Adrenal gland (tissue), 9 donors: ENCODE measurements at regions not wholly inside any gene's neighbourhood (a gene's known extent, or its start where the extent isn't known, plus 50 kb on each side); places are given as distances from the start of the nearest gene placed in this dataset.
"Not testable (repeated sequence)": the region's sequence is repeated elsewhere in the genome, so short reads cannot be mapped to it uniquely, and the experiment has no call there.

Experiments used
- DNase-seq, 7 donors: peaks; one replicate each; pipeline ENCODE4 v3.0.0-alpha.2; 2019 to 2020
- H3K27ac ChIP-seq, 5 donors: fragments of 200-600 bp; sonication (generic) in 4 of 5; 1 replicate in 3 of 5; 2 replicates in 2 of 5; pipeline versions ENCODE4 v1.5.1 to v1.8.0; 2016 to 2020; ENCODE audit warnings: mild to moderate bottlenecking in 1 of 5
- H3K27me3 ChIP-seq: fragments of 200-600 bp; 2 replicates; pipeline ENCODE4 v1.8.0; 2021
- H3K36me3 ChIP-seq, 2 donors: fragments of 200-600 bp; replicated peaks in 1 of 2; 1 replicate in 1 of 2; 2 replicates in 1 of 2; pipeline versions ENCODE4 v1.5.1 to v1.8.0; 2018 to 2022
- H3K4me1 ChIP-seq, 2 donors: fragments of 200-600 bp; replicated peaks in 1 of 2; 1 replicate in 1 of 2; 2 replicates in 1 of 2; pipeline versions ENCODE4 v1.5.1 to v1.8.0; 2018 to 2021
- H3K4me3 ChIP-seq, 4 donors: fragments of 200-600 bp; sonication (generic) in 3 of 4; one replicate each; pipeline ENCODE4 v1.5.1; 2016 to 2018
- H3K9me3 ChIP-seq, 3 donors: fragments of 200-600 bp; sonication (generic) in 1 of 3; replicated peaks in 1 of 3; 1 replicate in 2 of 3; 2 replicates in 1 of 3; pipeline versions ENCODE4 v1.5.1 to v1.8.0; 2016 to 2021
- POLR2A ChIP-seq, 2 donors: fragments of 450-650 bp; IDR thresholded peaks; one replicate each; pipeline ENCODE4 v1.6.1; 2017; ENCODE audit warnings: antibody characterized with exemption in 2 of 2, mild to moderate bottlenecking in 2 of 2, moderate library complexity in 1 of 2
- WGBS, 4 donors: extraction: QIAGEN DNeasy Blood & Tissue Kit in 2 of 4; methylation state at CpG; one replicate each; pipeline versions ENCODE4 v1.1.5 to v1.1.7; 2013 to 2017; 5-methylcytosine and 5-hydroxymethylcytosine counted together
- intact Hi-C, 2 donors: fragments of 100-400 bp; cut with DNase I; formaldehyde crosslinking; loops; one replicate each; pipeline versions ENCODE4 v1.14.1 to v1.15.0; 2022 to 2023
- TF ChIP-seq, protein P1 (sequence below), 6 experiments: fragments of 450-650 bp in 4 of 6; fragments of 200-600 bp in 2 of 6; sonication (generic) in 1 of 6; IDR thresholded peaks; 1 replicate in 5 of 6; 2 replicates in 1 of 6; pipeline versions ENCODE4 v1.5.1 to v1.8.0; 2016 to 2021; ENCODE audit warnings: antibody characterized with exemption in 6 of 6, mild to moderate bottlenecking in 2 of 6, moderate library complexity in 1 of 6
- donor health status: healthy with polysubstance abuse.
- donor health status: Bipolar disorder and iron deficiency.
- donor health status: DM: yes; HTN: yes; CAD: no.
- donor health status: DM: no; HTN: no; CAD: no.
- donor health status: DM: no; HTN: no; CAD: no.

DNA sequence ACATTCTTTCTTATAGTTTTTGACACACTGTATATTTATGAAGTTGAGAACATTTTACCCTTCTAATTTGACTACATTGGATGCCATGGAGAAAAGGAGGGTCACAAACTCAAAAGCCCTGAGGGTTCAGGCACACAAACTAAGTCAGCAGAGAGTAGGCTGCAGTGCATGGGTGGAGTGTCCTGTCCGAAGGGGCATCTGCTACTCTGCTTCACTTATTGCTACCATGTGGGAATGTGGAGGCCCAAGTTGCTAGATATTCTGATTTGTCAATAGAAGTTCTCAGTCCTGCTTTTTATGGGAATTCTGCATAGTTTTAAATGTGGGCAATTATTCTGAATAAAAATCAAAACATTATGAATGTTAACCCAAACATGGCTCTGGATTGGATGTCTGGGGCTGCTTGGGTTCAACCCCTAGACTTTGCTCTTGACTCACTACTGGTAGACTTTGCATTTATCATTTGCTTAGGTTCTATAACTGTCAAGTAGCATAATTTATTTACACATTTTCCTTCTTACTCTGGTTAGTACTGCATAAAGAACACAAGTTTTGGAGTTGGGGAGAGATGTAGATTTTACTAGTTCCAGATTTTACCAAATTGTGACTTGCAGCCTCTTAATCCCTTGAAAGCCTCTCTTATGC lies 255.1 kb downstream of the SPRY1 start:
- WGBS, 4 donors: 75 to 90% (median 85%) methylated on average over 1 of the region's 1 CpG
- no peak overlapping the region for H3K4me3 ChIP-seq
- DNase-seq: no peak
- H3K27ac ChIP-seq: no peak overlapping the region
- H3K27me3 ChIP-seq: no peaks in the 10 kb centered on the region
- H3K4me1 ChIP-seq: peaks cover 0 to 8% of the 10 kb centered on the region in 2 donors
- no peaks in the 10 kb centered on the region for H3K36me3 ChIP-seq
- intact Hi-C loops: loop anchor here in 1 of 2 donors (10.0 kb wide), 2 partner anchors 247 to 547 kb away; no protein-coding TSS in a partner anchor
- H3K9me3 ChIP-seq: no peaks in the 10 kb centered on the region
- no peak for TF ChIP-seq POLR2A (IDR thresholded peaks at IDR 0.05)
- TF ChIP-seq, protein P1, sequence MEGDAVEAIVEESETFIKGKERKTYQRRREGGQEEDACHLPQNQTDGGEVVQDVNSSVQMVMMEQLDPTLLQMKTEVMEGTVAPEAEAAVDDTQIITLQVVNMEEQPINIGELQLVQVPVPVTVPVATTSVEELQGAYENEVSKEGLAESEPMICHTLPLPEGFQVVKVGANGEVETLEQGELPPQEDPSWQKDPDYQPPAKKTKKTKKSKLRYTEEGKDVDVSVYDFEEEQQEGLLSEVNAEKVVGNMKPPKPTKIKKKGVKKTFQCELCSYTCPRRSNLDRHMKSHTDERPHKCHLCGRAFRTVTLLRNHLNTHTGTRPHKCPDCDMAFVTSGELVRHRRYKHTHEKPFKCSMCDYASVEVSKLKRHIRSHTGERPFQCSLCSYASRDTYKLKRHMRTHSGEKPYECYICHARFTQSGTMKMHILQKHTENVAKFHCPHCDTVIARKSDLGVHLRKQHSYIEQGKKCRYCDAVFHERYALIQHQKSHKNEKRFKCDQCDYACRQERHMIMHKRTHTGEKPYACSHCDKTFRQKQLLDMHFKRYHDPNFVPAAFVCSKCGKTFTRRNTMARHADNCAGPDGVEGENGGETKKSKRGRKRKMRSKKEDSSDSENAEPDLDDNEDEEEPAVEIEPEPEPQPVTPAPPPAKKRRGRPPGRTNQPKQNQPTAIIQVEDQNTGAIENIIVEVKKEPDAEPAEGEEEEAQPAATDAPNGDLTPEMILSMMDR (IDR thresholded peaks at IDR 0.05): no peak

DNA sequence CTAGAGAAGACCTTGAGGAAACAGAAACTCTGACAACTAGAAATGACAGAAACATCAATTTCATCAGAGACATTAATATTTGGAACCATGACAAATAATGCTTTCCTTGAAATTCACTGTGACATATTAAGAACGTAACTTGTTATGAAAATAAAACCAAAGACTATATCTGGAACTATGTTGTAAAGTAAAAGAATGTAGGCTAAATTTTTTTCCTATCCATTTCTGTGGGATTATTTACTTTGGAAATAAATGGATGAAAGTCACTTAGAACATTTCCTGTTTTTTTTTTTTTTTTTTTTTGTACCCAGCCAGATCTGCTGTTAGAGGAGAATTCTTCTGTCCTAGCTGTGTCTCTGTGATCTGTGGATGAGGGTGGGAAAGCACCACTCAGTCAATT lies 255.9 kb downstream of the SPRY1 start:
- TF ChIP-seq POLR2A (IDR thresholded peaks at IDR 0.05): no peak
- Histone ChIP-seq H3K4me1 (peaks cover 0 to 8% of the 10 kb centered on the region in 2 donors), H3K27ac (no peak overlapping the region), H3K36me3 (no peaks in the 10 kb centered on the region), H3K9me3 (no peaks in the 10 kb centered on the region), H3K27me3 (no peaks in the 10 kb centered on the region), H3K4me3 (no peak overlapping the region)
- WGBS, 4 donors: 42 to 69% (median 56%) methylated on average over 1 of the region's 1 CpG
- intact Hi-C loops: loop anchor here in 1 of 2 donors (10.0 kb wide), 2 partner anchors 248 to 548 kb away; no protein-coding TSS in a partner anchor
- DNase-seq: no peak

DNA sequence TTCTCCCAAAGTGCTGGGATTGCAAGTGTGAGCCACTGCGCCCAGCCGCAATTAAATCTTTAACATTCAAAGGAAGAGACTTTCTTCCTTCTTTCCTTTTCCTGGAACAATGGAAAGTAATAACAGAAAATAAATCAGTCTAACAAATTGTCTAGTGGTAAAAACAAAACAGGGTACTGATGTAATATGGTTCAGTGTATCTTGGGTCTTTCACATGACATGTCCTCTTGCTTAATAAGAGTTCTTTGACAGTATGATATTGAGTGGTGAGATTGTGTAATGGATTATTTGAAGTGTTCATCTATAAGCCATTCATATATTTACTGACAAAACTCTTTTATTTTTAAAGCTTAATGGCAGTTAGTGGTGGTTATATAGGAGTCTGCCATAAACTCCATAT lies 256.6 kb downstream of the SPRY1 start:
- no peak for DNase-seq
- TF ChIP-seq, protein P1 (IDR thresholded peaks at IDR 0.05): no peak
- TF ChIP-seq POLR2A (IDR thresholded peaks at IDR 0.05): no peak
- WGBS, 4 donors: 88 to 94% (median 91%) methylated on average over 2 of the region's 2 CpGs
- intact Hi-C loops: loop anchor here in 1 of 2 donors (10.0 kb wide), 2 partner anchors 248 to 548 kb away; no protein-coding TSS in a partner anchor
- Histone ChIP-seq H3K27me3 (no peaks in the 10 kb centered on the region), H3K27ac (no peak overlapping the region), H3K9me3 (no peaks in the 10 kb centered on the region), H3K36me3 (no peaks in the 10 kb centered on the region), H3K4me1 (peaks cover 0 to 8% of the 10 kb centered on the region in 2 donors), H3K4me3 (no peak overlapping the region)

DNA sequence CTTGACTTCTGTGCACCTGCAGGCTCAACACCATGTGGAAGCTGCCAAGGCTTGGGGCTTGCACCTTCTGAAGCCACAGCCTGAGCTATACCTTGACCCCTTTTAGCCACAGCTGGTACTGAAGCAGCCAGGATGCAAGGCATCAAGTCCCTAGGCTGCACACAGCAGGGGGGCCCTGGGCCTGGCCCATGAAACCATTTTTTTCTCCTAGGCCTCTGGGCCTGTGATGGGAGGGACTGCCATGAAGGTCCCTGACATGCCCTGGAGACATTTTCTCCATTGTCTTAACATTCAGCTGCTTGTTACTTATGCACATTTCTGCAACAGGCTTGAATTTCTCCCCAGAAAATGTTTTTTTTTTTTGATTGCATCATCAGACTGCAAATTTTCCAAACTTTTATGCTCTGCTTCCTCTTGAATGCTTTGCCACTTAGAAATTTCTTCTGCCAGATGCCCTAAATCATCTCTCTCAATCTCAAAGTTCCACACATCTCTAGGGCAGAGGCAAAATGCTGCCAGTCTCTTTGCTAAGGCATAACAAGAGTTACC lies 260.2 kb downstream of the SPRY1 start:
- not testable (repeated sequence) for H3K27ac ChIP-seq
- intact Hi-C loops: loop anchor here in 1 of 2 donors (10.0 kb wide), 2 partner anchors 252 to 552 kb away; no protein-coding TSS in a partner anchor

DNA sequence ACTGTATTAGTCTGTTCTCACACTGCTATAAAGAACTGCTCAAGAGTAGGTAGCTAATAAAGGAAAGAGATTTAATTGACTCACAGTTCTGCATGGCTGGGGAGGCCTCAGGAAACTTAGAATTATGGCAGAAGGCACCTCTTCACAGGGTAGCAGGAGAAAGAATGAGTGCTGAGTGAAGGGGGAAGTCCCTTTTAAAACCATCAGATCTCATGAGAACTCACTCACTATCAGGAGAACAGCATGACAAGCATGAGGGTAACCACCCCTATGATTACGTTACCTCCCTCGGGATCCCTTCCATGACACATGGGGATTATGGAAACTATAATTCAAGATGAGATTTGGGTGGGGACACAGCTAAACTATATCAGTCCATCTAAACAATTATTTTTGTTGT lies 261.0 kb downstream of the SPRY1 start:
- intact Hi-C loops: loop anchor here in 1 of 2 donors (10.0 kb wide), 2 partner anchors 253 to 553 kb away; no protein-coding TSS in a partner anchor
- H3K4me3 ChIP-seq, H3K27me3 ChIP-seq: not testable (repeated sequence)

More for the DNA sequence above, 260.2 kb downstream of the SPRY1 start:
- not testable (repeated sequence) for H3K4me1 ChIP-seq, DNase-seq, H3K36me3 ChIP-seq, H3K4me3 ChIP-seq, H3K9me3 ChIP-seq, H3K27me3 ChIP-seq

More for the DNA sequence above, 261.0 kb downstream of the SPRY1 start:
- not testable (repeated sequence) for H3K4me1 ChIP-seq, DNase-seq, H3K27ac ChIP-seq, H3K36me3 ChIP-seq, H3K9me3 ChIP-seq
- 94 to 96% (median 94%) methylated on average over 2 of the region's 2 CpGs for whole genome bisulfite sequencing, 4 donors
